GM12875 (cell line): ENCODE measurements at regions not wholly inside any gene's neighbourhood (a gene's known extent, or its start where the extent isn't known, plus 50 kb on each side); places are given as distances from the start of the nearest gene placed in this dataset.

Experiments
- H3K4me3 ChIP-seq: one replicate; pipeline ENCODE4 v1.5.1; 2011; ENCODE audit warnings: low read depth, low read length, control low read depth
- CTCF ChIP-seq: IDR thresholded peaks from 2 replicates; pipeline ENCODE4 v1.5.1; 2011; ENCODE audit warnings: low read depth, mild to moderate bottlenecking, control low read depth, inconsistent platforms, low read length, moderate library complexity, borderline replicate concordance; ENCODE audit not compliant: insufficient read depth

GRCh38 chr3:165382672-165383071 lies 186.5 kb upstream of the SLITRK3 start:
- TF ChIP-seq CTCF = no peak

GRCh38 chr3:165378761-165379160 lies 182.6 kb upstream of the SLITRK3 start:
- no peak for TF ChIP-seq CTCF
- no peak overlapping the region for H3K4me3 ChIP-seq

More at GRCh38 chr3:165382672-165383071, 186.5 kb upstream of the SLITRK3 start:
- no peak overlapping the region for H3K4me3 ChIP-seq

- no peak overlapping the region for H3K4me3 ChIP-seq
- TF ChIP-seq CTCF = no peak
These were observed 162.8 kb upstream of the SLITRK3 start for GRCh38 chr3:165359005-165359404.

- no peak overlapping the region for H3K4me3 ChIP-seq
These were observed 159.1 kb upstream of the SLITRK3 start for GRCh38 chr3:165355316-165355715.

GRCh38 chr3:165347526-165347925 lies 151.3 kb upstream of the SLITRK3 start:
- H3K4me3 ChIP-seq = no peak overlapping the region
- TF ChIP-seq CTCF = no peak

More at GRCh38 chr3:165355316-165355715, 159.1 kb upstream of the SLITRK3 start:
- no peak for TF ChIP-seq CTCF

GRCh38 chr3:165346503-165346902 lies 150.3 kb upstream of the SLITRK3 start:
- TF ChIP-seq CTCF = no peak
- no peak overlapping the region for H3K4me3 ChIP-seq

GRCh38 chr3:165343185-165343584 lies 147.0 kb upstream of the SLITRK3 start:
- no peak overlapping the region for H3K4me3 ChIP-seq
- TF ChIP-seq CTCF = no peak
